ENCODE measurements at regions not wholly inside any gene's neighbourhood (a gene's known extent, or its start where the extent isn't known, plus 50 kb on each side); places are given as distances from the start of the nearest gene placed in this dataset.
"Not testable (repeated sequence)": the region's sequence is repeated elsewhere in the genome, so short reads cannot be mapped to it uniquely, and the experiment has no call there.

DNA sequence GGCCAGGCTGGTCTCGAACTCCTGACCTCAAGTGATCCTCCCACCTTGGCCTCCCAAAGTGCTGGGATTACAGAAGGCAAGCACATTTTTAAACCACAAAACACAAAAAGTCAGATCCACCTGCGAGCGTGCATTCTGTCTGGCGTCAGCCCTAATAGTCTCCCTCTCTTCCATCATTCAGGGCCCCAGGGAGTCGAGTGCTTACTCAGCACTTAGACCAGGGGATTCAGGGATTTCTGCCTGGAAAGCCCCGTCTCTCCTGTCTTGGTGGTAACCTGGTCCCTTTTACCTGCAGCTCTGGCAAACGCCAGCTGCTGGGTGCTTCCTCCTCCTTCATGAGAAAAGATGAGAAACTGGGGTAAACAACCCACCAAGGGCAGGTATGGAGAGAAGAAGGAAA is 443.1 kb downstream of the SOX9 start:
- no peak for DNase-seq (ENCODE audit: extremely low read depth, low read depth)

DNA sequence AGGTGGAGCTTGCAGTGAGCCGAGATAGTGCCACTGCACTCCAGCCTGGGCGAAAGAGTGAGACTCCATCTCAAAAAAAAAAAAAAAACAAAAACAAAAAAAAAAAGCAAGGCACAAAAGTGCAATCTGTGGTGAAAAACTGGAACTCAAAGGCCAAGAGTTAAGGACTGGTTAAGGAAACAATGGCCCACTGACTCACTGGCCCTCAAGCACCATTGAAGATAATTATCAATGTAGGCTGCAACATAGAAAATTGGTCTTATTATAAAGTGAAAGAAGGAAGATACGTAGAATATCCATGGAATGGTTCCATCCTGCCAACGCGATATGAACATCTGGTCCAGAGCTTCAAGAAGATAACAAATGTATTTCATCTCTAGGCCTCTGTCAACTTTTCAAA is 444.2 kb downstream of the SOX9 start:
- DNase-seq (ENCODE audit: extremely low read depth, low read depth): no peak

DNA sequence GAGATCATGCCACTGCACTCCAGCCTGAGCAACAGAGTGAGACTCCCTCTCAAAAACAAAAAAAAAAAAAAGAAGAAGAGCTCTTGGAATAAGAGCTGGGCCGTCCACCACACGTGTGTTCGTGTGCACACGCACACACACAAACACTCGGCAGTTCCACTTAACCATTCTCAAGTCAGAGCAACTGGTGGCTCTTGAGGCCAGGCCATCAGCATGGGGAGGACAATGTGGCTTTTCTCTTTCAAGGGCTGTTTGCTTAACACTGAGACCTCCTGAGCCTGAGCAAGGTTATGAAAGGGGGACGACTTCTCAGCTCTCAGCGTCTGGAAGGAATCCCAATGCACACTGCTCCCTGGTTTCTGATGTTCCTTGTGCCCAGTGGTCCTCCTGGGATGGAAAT is 444.9 kb downstream of the SOX9 start:
- no peak for DNase-seq (ENCODE audit: extremely low read depth, low read depth)

DNA sequence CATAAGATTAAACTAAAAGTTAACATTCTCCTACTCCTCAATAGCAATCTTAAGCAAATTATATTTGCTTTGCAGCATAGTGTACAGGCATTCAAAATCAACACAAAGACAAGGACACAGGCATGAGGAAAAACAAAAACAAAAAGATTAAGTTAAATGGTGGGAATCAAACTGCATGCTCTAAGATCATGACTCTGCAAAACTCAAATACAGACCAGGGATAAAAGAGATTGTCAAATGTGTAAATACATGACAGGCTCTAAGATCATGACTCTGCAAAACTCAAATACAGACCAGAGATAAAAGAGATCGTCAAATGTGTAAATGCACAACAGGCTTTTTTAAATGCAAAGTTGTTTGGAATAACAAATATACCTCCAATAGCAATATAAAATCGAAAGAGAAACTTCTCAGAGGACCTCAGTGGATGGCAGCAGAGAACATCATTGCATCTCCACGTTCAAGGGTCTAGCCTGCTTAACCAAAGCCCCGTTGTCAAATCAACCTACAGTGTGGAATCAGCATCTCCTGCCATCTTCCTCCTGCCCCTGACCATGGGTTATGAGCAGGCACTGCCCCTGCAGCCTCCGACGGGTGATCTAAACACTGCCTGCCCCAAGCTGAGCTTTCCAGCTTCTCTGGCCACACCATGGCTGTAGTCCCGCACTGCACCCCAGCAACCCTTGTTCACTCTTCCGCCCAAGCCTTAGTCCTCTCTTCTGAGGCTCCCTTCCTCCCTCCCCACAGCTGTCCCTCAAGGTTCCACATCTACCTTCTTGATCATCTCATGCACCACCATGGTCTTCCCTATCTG is 446.1 kb downstream of the SOX9 start:
- no peak for DNase-seq (ENCODE audit: extremely low read depth, low read depth)

DNA sequence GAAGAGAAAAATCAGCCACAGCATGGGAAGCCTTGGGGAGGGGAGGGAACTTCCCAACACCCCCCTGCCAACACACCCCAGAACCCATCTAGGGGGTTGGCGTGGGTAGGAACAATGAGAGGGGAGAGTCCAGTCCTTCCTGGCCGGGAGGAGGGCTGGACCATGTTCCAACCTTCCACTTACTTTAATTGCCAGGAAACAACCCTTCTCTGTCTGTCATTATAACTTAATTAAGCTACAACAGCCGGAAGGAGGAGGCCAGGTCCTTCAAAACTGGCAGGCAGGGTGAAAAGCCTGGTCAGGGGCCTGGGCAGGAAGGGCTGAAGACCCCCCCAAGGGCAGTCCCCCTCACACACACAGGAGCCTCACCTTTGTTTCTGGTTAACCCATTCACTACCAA is 447.0 kb downstream of the SOX9 start:
- no peak for DNase-seq (ENCODE audit: extremely low read depth, low read depth)

DNA sequence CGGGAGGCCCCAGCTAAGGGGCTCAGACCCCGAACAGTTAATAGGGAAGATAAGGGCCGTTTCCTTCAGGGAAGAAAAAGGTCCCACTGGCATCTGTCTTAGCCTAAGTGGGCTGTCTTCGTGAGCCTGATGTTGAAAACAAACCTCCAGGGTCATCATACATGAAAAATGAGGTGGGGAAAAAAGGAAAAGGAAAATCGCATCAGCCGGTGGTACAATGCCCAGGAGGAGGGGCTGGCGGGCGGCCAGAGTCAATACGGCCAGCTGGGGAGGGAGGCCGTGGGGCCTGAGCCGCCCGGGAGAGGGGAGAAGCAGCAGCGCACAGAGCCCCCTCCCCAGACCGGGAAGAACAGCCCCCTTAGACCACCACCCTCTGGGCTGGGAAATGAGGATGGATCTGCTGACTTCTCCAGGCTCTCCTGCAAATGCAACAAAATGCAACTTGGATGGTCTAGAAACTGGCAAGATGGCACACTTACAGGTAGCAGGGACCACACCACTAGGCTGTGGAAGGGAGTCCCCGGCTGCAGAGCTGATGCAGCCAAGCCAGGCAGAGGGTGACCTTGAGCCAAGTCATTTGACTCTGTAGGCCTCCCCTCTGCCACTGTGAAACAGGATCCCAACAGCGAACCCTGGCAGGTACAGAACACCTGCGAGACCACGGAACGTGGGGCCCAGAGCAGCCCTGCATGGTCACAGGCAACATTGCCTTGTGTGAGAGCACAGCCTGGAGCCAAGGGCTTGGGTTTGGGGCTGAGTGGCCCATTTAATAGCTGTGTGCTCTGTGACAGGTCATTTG is 448.5 kb downstream of the SOX9 start:
- no peak for DNase-seq (ENCODE audit: extremely low read depth, low read depth)

DNA sequence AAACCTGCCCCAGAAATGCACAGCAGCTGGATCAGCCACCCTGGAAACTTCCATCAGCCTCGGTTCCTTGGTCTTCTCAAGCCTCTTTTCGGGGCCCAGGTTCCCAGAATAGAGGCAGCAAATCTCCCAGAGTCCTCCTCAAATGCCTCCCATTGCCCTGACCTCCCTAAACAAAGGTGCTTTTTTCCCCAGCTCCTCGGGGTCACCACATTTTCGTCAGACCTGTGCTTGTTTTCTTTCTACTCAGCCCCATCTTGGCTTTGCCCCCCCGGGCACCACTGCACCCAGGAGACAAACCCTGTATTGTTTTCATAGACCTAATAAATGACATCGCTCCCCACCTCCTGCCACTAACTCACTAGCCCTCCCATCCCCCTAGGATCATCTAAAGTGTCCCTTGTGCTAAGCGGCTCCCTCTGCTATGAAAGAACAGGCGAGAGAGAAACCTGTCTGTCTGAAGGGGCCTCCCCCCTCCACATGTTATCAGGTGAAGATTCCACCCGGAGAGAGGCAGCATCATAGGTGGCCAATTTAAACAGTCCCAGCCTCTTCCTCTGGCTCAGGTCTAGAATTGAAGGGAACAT is 451.1 kb downstream of the SOX9 start:
- DNase-seq (ENCODE audit: extremely low read depth, low read depth): no peak

DNA sequence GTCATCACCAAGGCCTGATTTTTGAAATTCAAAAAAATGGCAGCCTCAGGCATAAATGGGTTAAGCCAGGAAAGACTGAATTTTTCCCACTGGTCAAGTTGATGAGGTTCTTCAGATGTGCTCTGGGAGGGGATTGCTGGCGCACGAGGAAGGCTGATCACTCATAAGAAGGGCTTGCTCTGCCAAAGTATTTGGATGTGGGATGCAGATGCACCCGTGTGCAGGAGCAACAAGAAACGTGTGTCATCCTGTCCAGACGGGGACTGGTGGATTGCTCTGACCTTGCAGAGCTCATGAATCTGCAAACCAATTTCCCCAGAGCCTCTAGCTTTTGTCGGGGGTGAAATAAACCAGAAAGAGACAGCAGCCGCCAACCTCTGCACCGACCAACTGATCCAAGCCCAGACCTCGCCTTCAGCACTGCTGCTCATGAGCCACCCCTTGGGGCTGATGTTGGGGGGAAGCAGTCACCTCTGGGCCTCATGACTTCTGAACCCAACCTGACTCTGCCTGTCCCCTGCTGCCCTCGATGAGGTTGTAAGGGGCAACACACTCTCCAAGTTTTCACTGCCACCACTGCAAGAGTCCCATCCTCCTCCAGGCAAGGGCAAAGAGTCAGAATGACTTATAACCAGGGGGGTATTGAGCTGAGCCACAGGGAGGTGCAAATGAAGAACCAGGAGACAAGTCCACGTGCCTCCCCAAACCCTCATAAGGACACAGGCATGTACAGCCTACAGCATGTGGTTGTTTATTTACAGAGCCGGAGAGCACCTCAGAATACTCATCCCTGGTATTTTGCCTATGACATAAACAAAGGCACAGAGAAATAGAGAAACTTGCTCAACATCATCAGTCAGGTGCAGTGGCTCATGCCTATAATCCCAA is 452.0 kb downstream of the SOX9 start:
- no peak for DNase-seq (ENCODE audit: extremely low read depth, low read depth)

DNA sequence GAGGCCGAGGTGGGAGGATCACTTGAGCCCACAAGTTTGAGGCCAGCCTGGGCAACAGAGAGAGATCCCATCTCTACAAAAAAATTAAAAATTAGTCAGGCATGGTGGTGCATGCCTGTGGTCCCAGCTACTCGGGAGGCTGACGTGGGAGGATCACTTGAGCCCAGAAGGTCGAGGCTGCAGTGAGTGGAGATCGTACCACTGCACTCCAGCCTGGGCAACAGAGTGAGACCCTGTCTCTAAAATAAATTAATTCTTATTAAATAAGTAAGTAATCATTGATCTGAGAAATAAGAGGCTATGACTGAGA is 452.6 kb downstream of the SOX9 start:
- DNase-seq (ENCODE audit: extremely low read depth, low read depth): not testable (repeated sequence)

DNA sequence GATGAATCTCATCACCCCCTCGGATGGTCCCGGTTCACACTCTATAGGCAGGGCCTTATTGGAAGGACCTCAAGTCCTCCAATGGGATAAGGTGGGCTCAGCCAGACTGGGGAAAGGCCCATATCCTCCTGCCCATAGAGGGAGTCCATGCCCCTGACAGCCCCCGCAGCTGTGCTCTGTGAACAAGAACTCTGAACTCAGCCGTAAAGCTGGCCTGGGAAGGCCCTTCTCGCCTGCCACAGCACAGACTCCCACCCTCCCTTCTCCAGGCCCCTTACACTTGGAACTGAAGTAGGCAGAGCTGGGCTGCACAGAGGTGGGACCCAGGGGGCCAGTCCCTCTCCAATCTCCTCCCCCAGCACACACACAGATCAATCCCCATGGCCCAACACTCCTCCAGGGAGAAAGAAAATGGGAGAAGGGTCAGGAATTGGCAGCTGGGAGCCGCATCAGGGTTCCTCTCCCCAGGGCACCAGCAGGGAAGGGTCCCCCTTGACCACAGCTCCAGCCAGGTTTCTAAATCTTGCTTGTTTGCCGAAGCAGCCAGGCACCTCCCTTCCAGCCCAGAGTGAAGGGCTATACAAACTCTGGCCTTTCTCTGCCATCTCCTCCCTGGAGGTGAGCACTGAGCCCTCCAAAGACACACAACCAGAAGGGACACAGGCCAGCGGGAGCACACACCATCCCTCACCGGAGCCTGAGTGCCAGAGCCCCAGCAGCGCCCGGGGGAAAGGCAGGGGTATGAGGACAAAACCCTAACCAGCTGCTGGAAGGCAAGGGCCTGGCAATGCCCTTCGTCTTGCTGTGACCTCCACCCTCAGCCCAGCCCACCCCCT is 454.1 kb downstream of the SOX9 start:
- DNase-seq (ENCODE audit: extremely low read depth, low read depth): no peak

DNA sequence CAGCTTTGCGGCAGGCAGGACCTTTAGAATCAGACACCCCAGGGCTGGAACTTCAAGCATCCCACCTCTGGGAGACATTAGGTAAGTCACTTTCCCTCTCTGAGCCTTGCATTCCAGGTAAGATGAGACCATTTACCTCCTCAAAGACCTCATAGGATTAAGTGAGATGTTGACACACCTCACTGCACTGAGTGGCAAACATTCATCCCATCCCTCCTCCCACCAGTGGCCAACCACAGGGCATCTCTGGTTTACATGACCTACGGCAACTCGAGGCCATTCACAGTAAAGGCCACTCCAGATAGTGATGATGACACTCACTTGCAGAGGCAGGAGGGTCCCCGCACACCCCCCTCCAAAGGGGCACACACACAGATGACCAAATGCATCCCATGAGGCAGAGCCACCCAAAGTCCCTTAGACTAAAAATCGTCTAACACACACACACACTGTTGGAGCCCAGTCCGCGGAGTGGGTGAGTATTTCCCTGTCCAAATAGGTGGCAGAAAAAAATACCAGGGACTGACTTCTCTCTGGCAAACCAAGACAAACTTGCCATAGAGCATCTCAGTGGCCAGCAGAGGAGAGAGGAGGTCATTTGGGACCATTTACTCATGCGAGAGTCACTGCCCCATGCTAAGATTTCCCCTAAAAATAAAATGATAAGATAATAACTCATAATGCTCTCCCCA is 454.9 kb downstream of the SOX9 start:
- no peak for DNase-seq (ENCODE audit: extremely low read depth, low read depth)

DNA sequence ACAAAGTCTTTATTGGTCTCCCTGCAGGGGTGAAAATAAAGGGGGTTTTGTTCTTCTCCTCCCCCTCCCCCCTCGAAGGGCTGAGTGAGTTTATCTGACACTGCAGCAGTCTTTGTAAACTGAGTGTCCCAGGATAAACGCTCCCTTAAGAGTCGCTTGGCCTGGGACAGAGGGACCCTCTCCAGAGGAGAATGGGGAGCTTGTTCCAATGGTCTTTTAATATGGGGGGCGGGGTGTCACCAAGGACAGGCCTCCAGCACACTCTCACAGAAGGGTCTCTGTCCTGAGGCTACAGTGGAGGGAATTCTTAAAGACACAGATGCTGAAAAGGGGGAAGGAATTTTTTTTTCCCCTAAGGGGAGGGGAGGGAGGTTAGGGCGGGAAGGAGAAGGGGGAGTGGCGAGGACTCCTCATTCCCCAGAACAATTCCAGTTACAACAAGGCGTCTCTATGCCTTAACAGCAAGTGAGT is 455.5 kb downstream of the SOX9 start:
- DNase-seq (ENCODE audit: extremely low read depth, low read depth): no peak

DNA sequence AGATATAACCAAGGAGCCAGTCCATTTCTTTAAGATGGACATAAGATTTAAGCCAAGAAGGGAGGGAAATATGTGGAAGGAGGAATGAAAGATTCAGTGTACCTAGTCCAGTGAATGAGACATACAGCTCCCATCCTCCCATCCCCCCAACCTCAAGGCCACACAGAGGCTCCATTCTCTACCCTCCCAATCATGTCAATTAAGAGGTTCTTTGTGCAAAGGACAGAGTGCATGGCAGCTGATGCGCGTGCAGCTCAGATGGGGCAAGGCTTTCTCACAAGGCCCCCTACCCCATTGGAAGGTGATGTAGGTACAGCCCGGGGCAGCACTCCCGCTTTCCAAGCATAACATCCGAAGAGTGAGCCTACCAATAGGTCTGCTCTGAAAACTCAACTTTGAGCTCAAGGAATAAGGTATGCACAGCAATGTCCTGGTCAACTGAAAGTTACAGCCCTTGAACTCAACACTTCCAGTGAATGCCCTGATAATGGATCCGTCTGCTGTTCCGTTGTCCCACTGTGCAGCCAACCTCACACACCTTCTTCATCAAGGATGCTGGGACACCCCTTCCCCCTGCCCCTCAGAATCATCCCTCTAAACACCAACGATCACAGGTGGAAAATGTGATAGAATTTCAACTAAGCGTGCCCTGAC is 458.1 kb downstream of the SOX9 start:
- no peak for DNase-seq (ENCODE audit: extremely low read depth, low read depth)

DNA sequence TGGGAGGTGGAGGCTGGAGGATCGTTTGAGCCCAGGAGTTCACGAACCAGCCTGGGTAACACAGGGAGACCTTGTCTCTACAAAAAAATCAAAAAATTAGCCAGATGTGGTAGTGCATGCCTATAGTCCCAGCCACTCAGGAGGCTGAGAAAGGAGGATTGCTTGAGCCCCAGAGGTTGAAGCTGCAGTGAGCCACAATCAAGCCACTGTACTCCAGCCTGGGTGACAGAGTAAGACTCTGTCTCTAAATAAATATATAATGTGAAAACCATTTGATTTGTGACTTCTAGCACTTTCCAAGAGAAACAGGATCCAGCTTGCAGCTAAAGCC is 459.1 kb downstream of the SOX9 start:
- DNase-seq (ENCODE audit: extremely low read depth, low read depth): no peak

DNA sequence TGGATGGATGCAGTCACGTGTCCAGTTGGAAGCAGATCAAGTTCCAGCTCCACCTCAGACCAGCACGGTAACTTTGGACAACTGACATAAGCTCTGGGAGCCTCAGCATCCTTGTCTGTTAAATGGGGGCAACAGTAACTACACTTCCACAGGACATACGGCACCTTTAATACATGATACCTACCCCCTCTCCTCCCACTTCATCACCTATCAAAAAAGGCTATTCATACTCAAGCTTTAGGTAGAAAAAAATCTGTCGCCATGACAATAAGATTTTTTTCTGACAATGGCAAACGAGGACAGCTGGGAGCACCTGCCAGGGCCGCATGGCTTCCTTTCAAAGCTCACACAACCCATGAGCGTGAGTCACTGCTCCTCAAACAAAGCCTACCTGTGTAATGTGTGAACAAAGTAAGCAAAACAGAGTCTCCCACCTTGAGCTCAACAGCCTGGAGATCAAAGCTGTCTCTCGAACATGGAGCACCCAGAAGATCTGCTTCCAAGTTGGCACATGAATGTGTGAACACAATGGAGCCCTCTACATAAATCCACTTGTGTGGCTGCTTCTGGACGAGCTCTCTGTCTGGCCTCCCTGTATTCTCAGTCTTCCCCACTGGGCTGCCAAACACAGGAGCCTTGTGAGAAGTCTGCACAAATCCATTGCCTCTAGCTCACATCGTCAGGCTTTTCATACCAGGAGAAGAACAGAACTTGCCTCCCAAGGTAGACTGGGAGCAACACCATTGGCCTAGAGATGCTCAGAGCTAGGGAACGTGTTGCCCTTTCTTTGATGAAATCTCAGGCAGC is 459.7 kb downstream of the SOX9 start:
- DNase-seq (ENCODE audit: extremely low read depth, low read depth): no peak

DNA sequence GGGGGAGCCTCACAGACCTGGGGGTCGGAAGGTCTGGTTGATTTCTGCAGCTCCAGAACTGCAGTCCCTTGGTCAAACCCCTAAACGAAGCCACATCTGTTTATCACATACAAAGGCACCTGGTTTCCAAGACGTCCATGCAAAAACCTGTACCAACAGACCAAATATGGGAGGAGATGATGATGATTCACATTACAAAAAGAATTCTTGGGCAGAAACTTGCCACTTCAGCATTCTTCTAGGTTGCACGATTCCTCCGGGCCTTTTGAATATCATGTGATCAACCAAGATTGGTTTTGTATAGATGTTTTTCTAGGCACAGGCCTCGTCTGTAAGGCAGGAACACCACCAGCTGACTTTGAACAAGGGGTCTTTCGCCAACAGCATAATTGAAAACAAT is 466.3 kb downstream of the SOX9 start:
- DNase-seq (ENCODE audit: extremely low read depth, low read depth): no peak

DNA sequence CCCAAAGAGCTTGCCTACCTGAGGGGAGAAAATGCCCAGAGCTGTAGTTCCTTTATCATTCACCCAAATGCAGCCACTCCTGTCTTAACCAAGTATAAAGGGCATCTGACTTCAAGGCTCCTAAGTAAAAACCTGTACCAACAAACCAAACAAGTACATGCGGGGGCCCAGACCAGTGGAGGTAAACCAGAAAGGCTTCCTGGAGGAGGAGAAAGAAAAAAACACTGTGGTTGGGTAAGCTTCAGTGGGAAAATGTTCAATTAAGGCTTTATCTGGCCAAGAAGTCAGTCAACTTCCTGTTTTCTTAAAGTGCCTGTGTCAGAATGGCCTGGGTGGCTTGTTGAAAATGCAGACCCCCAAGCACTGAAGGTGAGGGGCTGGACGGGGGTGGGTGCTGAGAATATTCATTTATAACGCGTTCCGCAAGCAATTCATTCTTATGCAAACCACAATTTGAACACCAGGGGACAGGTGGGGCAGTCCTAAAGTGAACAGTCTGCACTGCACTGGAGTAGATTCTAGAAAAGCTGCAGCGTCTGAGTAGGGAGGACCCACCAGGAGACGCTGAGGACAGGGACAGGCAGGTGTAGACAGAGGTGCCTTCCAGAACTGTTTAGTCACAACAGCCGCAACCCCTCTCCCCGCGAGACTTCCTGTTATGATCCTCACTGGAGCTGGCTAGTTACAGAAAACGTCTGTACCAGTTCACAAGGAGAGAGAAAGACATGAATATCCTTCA is 467.1 kb downstream of the SOX9 start:
- DNase-seq (ENCODE audit: extremely low read depth, low read depth): no peak
